NCI-H2107 treated with DMSO at 0.1 percent for 48 hours (cell line): ENCODE measurements at regions not wholly inside any gene's neighbourhood (a gene's known extent, or its start where the extent isn't known, plus 50 kb on each side); places are given as distances from the start of the nearest gene placed in this dataset.
"Not testable (repeated sequence)": the region's sequence is repeated elsewhere in the genome, so short reads cannot be mapped to it uniquely, and the experiment has no call there.

Experiments
- DNase-seq: peaks from one replicate; lab custom pipeline; 2025; ENCODE audit not compliant: unreplicated experiment; lab: John Stamatoyannopoulos, UW

DNA sequence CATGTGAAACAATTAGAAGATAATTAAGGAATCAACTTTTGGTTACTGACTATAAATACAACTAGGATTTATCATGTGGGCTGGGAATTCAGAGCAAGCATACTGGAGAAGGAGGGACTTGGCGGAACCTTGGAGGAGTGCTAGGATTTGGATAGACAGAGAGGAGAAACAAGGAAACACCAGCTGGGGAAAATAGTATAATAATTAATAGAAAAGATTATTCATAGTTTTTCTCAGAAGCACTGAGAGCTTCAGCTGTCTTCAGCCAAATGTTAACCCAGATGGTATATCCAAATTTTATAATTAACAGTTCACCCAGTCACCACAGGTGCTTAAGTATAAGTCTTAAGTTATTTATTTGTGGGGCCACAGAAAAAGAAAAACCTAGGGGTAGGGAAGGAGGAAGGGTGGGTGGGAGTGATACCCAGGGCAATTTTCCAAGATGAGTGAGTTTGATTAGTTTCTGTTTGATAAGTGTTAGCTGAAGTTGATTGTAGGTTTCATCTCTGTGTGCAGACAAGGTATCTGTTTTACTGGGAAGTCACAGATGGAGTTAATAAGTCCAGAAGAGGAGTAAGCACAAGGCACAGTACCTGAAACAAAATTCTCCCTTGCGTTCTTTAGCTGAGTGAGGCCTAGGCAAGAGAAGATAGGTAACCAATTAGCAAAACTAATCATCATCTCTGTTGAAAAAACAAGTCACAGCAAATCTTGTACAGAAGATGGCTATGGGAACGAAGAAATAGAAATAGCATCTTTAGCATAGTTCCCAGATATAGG, 175.5 kb downstream of the TFAP2B start:
- no peak for DNase-seq

DNA sequence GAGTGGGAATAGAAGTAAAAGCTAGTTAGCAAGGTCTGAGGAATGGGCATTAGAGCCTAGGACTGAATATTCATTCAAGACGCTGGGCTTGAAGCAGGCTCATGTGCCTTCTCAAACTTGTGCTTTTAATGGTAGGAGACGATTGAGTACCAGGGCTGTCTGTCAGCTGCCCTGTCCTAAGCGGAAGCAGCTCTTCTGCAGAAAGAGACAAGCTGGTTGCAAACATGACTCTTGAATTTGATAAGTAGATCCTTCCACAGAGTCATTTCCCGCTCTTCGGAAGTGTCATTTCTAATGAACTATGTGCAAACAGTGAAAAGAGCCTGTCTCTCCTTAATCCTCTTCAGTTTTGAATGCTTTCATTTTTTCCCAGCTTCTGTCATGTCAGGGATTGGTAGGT, 176.4 kb downstream of the TFAP2B start:
- DNase-seq: no peak

DNA sequence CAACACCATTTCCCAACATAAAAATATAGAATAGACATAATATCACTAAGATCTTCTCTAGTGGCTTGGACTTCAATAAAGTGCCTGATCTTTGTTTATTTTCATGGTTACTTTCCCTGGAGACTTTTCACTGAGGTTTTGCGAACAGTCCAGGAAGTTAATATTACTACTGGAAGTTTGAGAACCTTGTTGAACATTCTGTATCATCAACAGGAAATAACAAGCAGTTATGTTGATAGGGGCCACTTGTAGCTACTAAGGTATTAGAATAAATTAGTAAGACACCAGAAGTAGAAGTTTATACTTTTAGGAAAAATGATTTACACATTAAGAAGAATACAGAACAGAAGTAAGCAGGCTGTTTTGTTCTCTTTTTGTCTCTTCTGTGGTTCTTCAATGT, 180.2 kb downstream of the TFAP2B start:
- no peak for DNase-seq

DNA sequence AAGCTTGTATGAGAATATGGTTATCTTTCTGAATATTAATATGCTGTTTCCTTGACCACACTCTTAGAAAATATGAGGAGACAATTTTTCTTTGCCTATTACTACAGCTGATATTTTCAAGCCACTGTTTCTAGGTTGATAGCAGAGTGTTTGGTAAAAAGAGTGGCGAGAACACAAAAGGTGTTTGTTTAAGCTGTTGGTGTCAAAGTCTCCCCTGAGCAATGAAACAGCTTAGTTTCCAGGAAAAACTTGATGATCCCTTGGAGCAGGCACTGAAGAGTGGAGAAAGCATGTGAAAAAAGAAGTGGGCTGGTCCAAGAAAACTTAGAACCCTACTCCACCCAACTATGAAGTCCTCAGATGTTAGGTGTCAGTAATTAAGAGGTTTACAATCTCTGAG, 182.7 kb downstream of the TFAP2B start:
- no peak for DNase-seq

DNA sequence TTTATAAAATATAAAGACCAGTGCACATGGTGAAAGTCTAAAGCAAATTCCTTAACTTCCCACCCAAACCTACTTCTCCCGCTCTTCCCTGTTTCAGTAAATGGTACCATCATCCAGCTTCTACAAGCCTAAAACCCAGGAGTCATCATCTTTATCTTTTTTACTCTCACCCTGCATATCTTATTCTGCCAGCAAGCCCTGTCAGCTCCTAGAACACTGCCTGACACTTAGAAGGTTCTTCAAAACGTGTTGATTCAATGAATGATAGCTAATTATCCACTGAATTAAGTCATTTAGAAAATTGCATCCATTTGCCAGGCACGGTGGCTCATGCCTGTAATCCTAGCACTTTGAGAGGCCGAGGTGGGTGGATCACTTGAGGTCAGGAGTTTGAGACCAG, 185.7 kb downstream of the TFAP2B start:
- no peak for DNase-seq

DNA sequence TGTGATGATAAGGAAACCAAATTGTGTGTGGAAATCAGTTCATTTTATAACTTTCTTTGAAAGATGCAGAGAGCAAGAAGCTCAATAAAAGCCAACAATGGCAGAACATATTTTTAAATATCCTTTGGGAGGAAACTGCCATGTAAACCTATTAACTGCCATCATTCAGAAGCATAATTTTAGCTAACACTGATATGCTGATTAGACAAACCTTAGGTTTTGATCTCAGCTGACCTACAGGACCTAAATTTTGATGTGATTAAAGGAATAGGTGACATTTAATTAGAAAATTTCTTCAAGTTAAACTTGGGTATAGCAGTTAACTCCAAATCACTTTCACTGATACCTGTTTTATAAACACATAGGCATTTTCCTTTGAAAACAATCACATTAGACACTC, 187.1 kb downstream of the TFAP2B start:
- no peak for DNase-seq

DNA sequence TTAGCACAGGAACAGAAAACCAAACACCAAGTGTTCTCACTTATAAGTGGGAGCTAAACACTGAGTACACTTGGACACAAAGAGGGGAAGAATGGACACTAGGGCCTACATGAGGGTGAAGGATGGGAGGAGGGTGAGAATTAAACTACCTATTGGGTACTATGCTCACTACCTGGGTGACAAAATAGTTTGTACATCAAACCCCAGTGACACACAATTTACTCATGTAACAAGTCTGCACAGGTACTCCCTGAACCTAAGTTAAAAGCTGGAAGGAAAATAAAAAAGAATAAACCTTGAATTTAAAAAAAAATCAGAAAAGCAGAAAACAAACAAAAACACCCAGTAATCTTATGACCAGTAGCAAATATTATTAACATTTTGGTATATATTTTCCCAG, 188.6 kb downstream of the TFAP2B start:
- no peak for DNase-seq

DNA sequence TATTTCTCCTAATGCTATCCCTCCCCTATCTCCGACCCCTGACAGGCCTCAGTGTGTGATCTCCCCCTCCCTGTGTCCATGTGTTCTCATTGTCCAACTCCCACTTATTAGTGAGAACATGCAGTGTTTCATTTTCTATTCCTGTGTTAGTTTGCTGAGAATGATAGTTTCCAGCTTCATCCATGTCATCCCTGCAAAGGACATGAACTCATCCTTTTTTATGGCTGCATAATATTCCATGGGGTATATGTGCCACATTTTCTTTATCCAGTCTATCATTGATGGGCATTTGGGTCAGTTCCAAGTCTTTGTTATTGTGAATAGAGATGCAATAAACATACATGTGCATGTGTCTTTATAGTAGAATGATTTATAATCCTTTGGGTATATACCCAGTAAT, 190.0 kb downstream of the TFAP2B start:
- DNase-seq: not testable (repeated sequence)

DNA sequence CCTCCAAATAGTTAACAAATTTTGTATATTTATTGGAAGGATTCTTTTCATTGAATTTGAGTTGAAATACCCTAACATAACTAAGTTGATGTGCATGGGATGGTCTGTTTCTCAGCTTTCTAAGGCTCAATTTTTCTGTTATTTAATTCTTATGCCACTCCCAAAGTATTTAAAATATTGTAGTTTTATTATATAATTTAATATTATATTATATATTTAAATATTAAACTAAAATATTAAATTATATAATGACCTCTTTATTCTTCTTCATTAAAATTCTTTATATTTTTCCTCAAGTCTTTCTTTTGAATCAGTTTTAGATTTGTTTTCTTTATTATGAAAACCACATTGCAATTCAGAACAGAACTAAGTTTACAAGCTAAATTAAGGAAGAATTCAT, 194.7 kb downstream of the TFAP2B start:
- DNase-seq: no peak

DNA sequence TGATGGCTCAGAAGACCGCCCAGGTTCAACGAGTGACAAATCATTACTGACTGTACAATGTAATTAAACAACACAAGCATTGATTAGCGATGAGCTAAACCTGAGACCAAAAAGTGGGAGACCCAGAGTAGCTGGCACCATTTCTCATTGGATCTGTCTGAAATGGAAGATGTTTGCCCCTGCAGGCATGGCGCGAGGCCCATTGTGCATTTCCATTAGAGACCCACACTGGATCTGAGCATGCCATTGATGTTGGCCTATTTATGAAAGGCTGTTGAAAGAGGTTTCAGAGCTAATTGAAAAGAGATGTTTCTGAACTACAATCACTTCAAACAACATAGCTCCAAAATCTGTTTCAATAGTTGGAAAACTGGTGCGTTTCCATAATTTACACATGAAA, 196.7 kb downstream of the TFAP2B start:
- DNase-seq: no peak

DNA sequence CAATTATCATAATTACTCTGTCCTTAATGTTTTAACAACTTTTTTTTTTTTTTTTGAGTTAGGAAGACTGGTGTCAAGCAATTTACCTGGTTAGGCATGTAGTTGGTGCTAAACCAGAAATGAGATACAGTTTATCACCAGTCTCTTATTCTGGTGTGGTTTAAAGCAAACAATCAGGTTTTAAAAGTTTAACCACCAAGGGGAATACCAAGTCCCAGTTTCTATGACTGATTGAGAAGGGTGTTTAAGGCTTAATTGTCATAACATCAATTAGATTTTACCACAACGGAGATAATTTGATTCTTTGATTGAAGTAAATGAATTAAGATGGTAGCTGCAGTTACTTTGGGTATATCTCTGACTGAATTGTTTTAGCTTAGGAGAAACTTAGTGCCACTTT, 197.8 kb downstream of the TFAP2B start:
- no peak for DNase-seq

DNA sequence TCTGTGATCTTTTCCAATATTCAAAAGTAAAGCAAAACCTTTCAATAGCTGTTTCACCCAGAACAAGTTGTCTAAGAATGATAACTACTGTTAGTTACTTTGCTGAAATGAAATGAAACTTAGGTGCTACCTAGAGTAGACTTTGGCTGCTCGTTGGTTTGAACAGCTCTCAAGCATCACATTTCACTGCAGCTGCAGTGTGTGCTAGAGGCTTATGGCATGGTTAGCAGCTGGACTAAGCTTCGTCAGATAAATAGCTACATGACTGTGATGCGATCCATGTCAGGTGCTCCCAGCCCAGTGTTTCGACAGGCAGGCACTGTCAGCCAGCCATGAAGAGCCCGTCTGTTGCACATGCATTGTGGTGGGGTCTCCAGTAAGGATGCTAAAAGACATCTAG, 201.1 kb downstream of the TFAP2B start:
- peak; percentile 33 for DNase-seq

DNA sequence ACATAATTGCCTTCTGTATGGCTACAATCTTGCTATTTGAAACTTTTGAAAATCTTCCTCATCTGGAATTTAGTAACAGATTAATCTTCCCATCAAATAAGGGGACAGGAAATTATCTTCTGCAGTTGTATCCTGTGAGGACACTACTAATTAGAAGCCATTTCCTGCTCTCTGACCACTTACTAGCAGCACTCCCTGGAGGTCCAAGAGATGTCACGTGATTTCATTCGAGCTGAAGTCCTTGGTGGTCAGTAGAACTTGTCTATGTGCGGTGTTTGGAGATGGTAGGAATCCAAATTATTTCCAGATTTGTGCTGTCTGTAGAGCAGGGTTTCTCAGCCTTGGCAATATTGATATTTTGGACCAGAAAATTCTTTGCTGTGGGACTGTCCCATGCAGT, 202.5 kb downstream of the TFAP2B start:
- DNase-seq: no peak

DNA sequence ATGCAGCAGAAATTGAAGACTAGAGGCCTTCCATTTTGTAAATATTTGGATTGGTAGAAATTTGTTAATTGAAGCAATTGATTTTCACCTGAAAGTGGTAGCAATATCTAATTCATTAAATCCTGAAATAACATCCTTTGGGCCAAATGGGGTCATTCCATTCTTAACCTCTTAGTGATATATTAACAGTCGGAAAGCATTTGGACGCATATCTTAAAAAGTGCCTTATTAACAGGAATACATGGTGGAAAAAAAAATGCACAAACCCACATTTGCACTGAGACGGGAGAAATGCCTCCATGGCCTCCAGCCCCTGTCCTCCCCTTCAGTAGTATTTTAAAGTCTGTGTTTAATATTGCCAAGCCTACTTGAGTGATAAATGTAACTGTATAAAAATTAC, 205.5 kb downstream of the TFAP2B start:
- DNase-seq: no peak

DNA sequence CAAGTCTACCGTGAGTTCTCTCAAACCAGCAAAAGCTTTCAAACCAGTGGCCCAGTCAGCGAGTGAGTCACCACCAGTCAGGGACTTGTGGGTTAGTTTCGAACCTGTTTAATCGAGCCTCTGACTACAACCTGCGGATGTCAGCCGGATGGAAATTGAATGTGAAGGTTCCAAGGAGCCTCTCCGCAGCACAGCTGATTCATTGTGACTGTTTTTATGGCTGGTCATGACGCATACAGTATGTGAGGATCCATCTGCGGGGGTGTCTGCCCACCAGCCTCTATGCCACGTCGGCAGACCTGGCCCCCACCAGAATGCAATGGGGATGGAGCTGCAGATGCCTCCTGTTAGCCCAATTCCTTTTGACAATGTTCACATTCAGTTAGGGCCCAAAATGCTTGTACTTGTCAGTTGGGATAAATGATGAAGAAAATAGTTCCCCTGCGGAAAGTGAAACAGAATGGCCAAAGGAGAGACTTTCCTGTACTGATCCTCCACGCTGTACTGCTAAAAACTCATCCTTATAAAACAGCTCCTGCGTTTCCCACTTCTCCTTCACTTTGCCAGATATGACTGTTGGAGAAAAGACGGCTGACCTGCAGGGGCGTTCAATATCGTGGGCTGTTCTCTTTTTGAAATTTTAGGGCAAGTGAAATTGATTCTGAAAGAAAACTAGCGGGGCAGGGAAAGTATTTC, 206.6 kb downstream of the TFAP2B start:
- no peak for DNase-seq

DNA sequence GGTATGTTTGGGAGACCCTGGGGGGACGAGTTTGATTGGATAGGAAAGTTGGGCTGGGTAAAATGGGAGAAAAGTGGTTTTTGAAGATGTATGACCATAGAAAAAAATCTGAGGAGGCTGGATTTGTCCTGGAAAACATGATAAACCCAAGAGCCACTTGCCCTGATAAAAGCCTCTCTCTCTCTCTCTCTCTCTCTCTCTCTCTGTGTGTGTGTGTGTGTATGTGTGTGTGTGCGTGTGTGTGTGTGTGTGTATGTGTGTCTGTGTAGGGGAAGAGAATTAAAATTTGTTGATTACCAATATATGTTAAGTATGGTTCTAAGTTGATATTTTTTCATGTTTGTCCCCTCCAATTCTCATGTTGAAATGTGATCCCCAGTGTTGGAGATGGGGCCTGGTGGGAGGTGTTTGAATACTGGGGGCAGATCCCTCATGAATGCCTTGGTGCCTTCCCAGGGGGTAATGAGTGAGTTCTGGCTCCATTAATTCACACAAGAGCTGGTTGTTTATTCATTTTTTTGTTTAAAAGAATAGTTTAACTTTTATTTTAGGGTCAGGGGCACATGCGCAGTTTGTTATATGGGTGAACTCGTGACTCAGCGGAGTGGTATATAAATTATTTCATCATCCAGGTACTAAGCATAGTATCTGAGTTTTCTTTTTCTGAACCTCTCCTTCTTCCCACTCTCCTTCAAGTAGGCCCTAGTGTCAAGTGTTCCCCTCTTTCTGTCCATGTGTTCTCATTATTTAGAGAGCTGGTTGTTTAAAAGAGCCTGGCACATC, 208.8 kb downstream of the TFAP2B start:
- no peak for DNase-seq

DNA sequence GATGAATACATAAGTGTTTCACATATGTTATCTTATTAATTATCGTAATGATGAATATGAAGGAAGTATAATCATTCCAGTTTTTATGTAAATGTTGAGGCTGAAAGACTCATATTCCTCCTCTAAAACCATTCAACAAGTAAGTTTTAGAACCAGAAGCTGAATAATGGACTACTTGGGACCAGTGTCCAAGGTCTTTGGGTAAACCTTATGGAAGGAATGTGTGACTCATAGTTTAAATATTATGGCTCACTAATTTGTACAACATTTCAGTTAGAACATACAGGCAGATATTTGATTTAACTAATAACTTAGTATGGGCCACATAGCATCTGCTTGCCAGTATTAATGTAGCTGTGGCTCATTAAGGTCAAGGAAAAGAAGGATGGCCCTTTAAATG, 209.6 kb downstream of the TFAP2B start:
- DNase-seq: no peak

DNA sequence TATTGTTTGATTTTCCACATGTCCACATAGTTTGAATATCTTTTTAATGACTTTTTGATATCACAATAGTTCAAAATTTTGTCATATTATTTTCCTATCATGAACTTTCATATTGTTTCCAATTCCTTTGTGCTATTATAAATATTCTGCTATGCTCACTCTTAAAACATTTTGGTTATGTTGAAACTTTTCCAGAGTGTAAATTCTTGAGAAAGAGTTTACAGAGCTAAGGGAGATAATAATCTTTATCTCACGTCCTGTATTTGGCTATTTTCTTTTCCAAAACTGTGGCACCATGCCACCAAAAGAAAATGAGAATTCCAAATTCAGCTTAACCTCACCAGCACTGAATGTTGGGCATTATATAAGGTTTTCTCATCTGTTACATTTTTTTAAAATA, 210.9 kb downstream of the TFAP2B start:
- DNase-seq: no peak

DNA sequence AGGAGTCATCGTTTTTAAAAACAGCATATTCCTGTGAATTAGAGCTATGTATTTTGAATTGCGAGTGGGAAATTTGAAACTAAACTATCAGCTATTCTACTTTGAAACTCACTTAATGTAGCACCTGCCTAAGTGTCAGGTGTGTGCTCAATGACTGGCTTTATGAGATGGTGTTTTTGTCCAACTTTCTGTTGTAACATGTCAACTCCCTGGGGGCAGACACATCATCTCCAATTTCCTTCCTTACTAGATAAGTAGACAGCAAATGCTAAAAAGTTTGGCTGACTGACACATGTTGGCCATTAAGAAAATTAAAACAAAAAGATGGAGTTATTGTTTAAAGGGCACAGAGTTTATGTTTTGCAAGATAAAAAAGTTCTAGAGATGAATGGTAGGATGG, 226.9 kb downstream of the TFAP2B start:
- DNase-seq: peak; percentile 87

DNA sequence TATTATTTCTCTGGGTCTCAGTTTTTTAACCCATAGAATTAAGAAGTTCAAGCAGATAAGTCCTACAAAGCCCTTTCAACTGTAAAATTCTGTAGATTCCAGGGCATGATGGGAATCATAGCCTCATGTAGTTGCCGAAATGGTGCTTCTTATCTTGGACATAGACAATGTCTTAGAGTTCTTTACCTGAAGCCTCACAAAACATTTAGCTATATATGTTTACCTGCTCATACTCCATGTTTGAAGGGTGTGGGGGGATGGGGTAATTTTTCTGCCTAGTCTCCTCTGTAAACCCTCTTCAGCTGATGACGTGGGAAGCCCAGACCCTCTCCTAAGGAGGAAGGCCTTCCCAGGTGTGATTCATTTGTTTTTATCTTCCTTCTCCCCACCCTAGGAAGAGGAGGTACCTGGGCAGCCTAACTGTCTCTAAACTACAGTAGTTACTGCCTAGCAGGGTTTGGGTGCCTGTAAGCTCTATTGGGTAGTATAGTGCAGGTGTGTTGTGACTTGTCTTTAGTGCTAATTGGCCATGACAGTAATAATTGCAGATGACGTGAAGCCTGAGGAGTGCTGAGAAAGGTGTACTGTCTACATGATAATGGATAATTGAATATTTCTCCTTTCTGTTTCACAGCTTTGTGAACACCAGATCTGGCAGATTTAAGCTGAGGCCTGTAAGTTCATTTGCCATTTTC, 230.8 kb downstream of the TFAP2B start:
- DNase-seq: peak; percentile 82
